Brain microvascular endothelial cell (primary cell): ENCODE measurements at regions not wholly inside any gene's neighbourhood (a gene's known extent, or its start where the extent isn't known, plus 50 kb on each side); places are given as distances from the start of the nearest gene placed in this dataset.
"Not testable (repeated sequence)": the region's sequence is repeated elsewhere in the genome, so short reads cannot be mapped to it uniquely, and the experiment has no call there.

Experiments
- DNase-seq: peaks from one replicate; pipeline ENCODE4 v3.0.0-alpha.2; 2020
- H3K27ac ChIP-seq: fragments of 250-450 bp; sonication (Bioruptor Pico); 2 replicates; pipeline ENCODE4 v1.5.1; 2020; ENCODE audit warnings: mild to moderate bottlenecking, moderate library complexity
- H3K27me3 ChIP-seq: fragments of 250-450 bp; sonication (Bioruptor Pico); replicated peaks from 2 replicates; pipeline ENCODE4 v1.5.1; 2020; ENCODE audit warnings: mild to moderate bottlenecking
- H3K36me3 ChIP-seq: fragments of 250-450 bp; sonication (Bioruptor Pico); replicated peaks from 2 replicates; pipeline ENCODE4 v1.5.1; 2020; ENCODE audit warnings: mild to moderate bottlenecking
- H3K4me3 ChIP-seq: 2 replicates; pipeline ENCODE4 v1.5.1; 2011; ENCODE audit warnings: low read depth, mild to moderate bottlenecking, control low read depth, low read length, moderate library complexity
- in situ Hi-C: cut with HindIII; loops from 2 replicates; pipeline ENCODE4 v1.10.0; 2017; ENCODE audit warnings: low sequenced_read_pairs, low pct_ligation_motif_present
- TF ChIP-seq, protein P1 (sequence below): IDR thresholded peaks from 2 replicates; pipeline ENCODE4 v1.5.1; 2011; ENCODE audit warnings: low read depth, mild to moderate bottlenecking, moderate library complexity, low read length, control low read depth, inconsistent platforms; ENCODE audit errors: missing control alignments

DNA sequence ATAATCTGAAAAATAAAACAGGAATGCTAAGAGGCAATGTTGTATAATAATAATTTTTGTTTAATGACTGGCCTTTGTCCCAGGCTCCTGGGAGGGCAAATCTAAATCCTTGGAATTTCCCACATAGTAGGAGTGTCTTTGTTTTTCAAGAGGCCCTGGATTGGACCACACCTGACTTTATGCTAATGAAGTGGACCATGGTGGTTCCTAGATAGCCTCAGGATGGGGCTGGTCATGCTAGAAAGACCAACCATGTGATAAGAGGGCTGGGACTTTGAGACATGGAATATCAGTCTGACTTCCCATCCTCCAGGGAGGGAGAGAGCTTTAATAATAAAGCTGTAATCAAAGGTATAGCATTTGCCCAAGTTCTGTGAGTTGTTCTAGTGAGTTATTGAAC is 138.2 kb upstream of the RAB4A start:
- no peak for DNase-seq
- H3K27ac ChIP-seq, result no peak overlapping the region
- H3K4me3 ChIP-seq, result no peak overlapping the region
- TF ChIP-seq, protein P1, sequence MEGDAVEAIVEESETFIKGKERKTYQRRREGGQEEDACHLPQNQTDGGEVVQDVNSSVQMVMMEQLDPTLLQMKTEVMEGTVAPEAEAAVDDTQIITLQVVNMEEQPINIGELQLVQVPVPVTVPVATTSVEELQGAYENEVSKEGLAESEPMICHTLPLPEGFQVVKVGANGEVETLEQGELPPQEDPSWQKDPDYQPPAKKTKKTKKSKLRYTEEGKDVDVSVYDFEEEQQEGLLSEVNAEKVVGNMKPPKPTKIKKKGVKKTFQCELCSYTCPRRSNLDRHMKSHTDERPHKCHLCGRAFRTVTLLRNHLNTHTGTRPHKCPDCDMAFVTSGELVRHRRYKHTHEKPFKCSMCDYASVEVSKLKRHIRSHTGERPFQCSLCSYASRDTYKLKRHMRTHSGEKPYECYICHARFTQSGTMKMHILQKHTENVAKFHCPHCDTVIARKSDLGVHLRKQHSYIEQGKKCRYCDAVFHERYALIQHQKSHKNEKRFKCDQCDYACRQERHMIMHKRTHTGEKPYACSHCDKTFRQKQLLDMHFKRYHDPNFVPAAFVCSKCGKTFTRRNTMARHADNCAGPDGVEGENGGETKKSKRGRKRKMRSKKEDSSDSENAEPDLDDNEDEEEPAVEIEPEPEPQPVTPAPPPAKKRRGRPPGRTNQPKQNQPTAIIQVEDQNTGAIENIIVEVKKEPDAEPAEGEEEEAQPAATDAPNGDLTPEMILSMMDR, result no peak
- H3K36me3 ChIP-seq, result no peaks in the 10 kb centered on the region
- in situ Hi-C loops, result no loop called here
- H3K27me3 ChIP-seq, result no peaks in the 10 kb centered on the region

DNA sequence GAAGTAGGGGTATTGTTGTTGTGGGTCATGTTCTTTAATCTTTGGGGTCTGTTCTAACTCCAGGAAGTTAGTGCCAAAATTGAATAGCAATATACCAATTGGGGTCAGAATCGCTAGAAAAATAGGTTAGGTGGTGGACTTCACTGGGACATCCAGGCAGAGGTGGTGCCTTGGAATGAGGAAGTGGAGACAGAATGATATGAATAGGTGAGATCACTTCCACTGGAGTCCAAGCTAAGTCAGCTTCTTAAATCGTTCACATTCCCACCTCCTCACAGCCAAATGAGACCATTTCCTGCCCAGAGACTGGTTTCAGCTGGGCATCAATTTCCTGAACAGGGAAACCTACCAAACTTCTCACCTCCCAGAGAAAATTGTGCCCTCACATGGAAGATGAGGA is 137.8 kb upstream of the RAB4A start:
- no peaks in the 10 kb centered on the region for H3K27me3 ChIP-seq
- no peak overlapping the region for H3K27ac ChIP-seq
- no peak for DNase-seq
- no peak overlapping the region for H3K4me3 ChIP-seq
- TF ChIP-seq, protein P1, result no peak
- in situ Hi-C loops, result no loop called here
- no peaks in the 10 kb centered on the region for H3K36me3 ChIP-seq

DNA sequence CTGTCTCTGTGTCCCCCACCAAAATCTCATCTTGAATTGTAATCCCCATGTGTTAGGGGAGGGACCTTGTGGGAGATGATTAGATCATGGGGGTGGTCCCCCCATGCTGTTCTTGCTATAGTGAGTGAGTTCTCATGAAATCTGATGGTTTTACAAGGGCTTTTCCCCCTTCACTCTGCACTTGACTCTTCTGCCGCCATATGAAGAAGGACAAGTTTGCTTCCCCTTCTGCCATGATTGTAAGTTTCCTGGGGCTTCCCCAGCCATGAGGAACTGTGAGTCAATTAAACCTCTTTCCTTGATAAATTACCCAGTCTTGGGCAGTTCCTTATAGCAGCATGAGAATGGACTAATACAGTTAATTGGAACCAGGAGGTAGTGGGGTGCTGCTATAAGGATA is 137.1 kb upstream of the RAB4A start:
- in situ Hi-C loops, result no loop called here
- DNase-seq, result no peak
- TF ChIP-seq, protein P1, result no peak

DNA sequence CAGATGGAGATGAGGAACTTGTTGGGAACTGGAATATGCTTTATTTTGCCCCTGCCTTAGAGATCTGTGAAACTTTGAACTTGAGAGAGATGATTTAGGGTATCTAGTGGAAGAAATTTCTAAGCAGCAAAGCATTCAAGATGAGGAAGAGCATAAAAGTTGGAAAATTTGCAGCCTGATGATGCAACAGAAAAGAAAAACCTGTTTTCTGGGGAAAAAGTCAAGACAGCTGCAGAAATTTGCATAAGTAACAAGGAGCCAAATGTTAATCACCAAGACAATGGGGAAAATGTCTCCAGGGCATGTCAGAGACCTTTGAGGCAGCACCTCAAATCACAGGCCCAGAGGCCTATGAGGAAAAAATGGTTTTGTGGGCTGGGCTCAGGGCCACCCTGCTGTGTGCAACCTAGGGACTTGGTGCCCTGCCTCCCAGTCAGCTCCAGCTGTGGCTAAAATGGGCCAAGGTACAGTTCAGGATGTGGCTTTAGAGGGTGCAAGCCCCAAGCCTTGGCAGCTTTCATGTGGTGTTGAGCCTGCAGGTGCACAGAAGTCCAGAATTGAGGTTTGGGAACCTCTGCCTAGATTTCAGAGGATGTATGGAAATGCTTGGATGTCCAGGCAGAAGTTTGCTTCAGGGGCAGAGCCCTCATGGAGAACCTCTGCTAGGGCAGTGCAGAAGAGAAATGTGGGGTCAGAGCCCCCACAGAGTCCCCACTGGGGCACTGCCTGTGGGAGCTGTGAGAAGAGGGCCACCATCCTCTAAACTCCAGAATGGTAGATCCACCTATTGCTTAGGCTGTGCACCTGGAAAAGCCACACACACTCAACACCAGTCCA is 136.3 kb upstream of the RAB4A start:
- in situ Hi-C loops, H3K27me3 ChIP-seq, H3K4me3 ChIP-seq, H3K27ac ChIP-seq, DNase-seq, H3K36me3 ChIP-seq: not testable (repeated sequence)

More for the DNA sequence above, 137.1 kb upstream of the RAB4A start:
- H3K27me3 ChIP-seq, result no peaks in the 10 kb centered on the region
- H3K36me3 ChIP-seq, result no peaks in the 10 kb centered on the region
- H3K4me3 ChIP-seq, result no peak overlapping the region
- no peak overlapping the region for H3K27ac ChIP-seq

DNA sequence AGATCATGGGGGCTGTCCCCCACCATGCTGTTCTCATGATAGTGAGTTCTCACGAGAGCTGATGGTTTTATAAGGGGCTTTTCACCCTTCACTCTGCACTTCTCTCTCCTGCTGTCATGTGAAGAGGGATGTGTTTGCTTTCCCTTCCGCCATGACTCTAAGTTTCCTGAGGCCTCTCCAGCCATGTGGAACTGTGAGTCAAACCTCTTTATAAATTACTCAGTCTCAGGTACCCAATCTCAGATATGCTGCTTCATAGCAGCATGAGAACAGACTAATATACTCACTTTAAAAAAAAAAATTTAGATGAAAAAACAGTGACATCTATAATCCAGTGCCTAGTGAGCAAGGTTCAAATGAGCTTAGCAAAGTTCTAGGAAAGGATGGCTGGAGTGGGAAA is 135.1 kb upstream of the RAB4A start:
- Histone ChIP-seq H3K27ac (no peak overlapping the region), H3K4me3 (no peak overlapping the region), H3K36me3 (no peaks in the 10 kb centered on the region), H3K27me3 (no peaks in the 10 kb centered on the region)
- in situ Hi-C loops, result no loop called here
- DNase-seq, result no peak
- TF ChIP-seq, protein P1, result no peak

DNA sequence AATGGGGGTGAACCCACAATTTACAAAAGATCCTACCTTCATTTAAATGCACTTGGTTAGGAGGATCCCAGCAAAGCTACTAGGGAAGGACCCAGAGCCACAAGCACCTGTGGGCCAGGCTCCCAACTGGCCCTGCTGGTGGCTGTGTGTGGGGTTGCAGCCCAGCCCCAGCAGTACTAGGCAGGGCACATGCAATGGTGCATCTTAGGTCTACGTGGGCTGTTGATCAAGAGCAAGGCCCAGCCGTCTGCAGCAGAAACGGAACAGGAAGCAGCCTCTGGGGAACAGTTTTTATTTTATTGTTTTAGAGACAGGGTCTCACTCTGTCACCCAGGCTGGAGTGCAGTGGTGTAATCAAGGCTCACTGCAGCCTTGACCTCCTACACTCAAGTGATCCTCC is 134.1 kb upstream of the RAB4A start:
- in situ Hi-C loops, result no loop called here
- H3K27me3 ChIP-seq, result no peaks in the 10 kb centered on the region
- H3K36me3 ChIP-seq, result no peaks in the 10 kb centered on the region
- TF ChIP-seq, protein P1, result no peak
- no peak overlapping the region for H3K4me3 ChIP-seq
- H3K27ac ChIP-seq, result no peak overlapping the region
- no peak for DNase-seq
